GM12878 (cell line): ENCODE measurements at regions not wholly inside any gene's neighbourhood (a gene's known extent, or its start where the extent isn't known, plus 50 kb on each side); places are given as distances from the start of the nearest gene placed in this dataset.

Experiments
- ATAC-seq: fragments of 200-7000 bp; cut with Tn5 transposase; 3 replicates; pipeline ENCODE4 v1.9.1; 2020; ENCODE audit warnings: mild to moderate bottlenecking, moderate library complexity
- BruUV-seq: library from RNA; stranded (reverse); fragments of 400-500 nt; replicated peaks from 2 replicates; lab custom pipeline; 2021; lab: Mats Ljungman, UMichigan
- CTCF ChIA-PET: fragments of 300-600 bp; sonication (Branson Sonifier 250); formaldehyde crosslinking; extraction: SDS; loops from one replicate; lab custom pipeline; 2021; ENCODE audit warnings: inconsistent platforms; lab: Yijun Ruan, JAX
- POLR2A ChIA-PET: fragments of 350-600 bp; formaldehyde crosslinking; extraction: SDS; loops from one replicate; lab custom pipeline; 2021; ENCODE audit warnings: inconsistent platforms; lab: Charles Lee
- RAD21 ChIA-PET: fragments of 300-600 bp; sonication (Branson Sonifier 250); formaldehyde crosslinking; loops from one replicate; lab custom pipeline; 2023; ENCODE audit warnings: antibody characterized with exemption; ENCODE audit not compliant: unreplicated experiment; lab: Charles Lee
- SMC1A ChIA-PET: fragments of 300-600 bp; sonication (Branson Sonifier 250); formaldehyde crosslinking; loops from one replicate; lab custom pipeline; 2023; ENCODE audit not compliant: unreplicated experiment, uncharacterized antibody; lab: Charles Lee
- DNase-seq: peaks from one replicate; pipeline ENCODE4 v3.0.0-alpha.2; 2011; ENCODE audit warnings: low read depth, low spot score
- FAIRE-seq: peaks from 3 replicates; lab custom pipeline; 2011; peaks lifted over from hg19 to GRCh38; lab: Jason Lieb, UNC
- H2AFZ ChIP-seq: 2 replicates; pipeline ENCODE4 v1.6.0; 2011; ENCODE audit warnings: low read depth, low read length, control low read depth; ENCODE audit not compliant: control insufficient read depth
- H3K27ac ChIP-seq: 2 replicates; pipeline ENCODE4 v1.5.1; 2011; ENCODE audit warnings: control low read depth; ENCODE audit not compliant: control insufficient read depth, insufficient read depth
- H3K27me3 ChIP-seq, 2 experiments: replicated peaks in 1 of 2; 2 replicates each; pipeline versions ENCODE4 v1.6.0 to v1.6.1; 2011; ENCODE audit warnings: low read length in 1 of 2; ENCODE audit not compliant: control insufficient read depth in 2 of 2, insufficient read depth in 2 of 2
- H3K36me3 ChIP-seq, 2 experiments: 2 replicates each; pipeline ENCODE4 v1.5.1; 2011; ENCODE audit warnings: low read length in 1 of 2; ENCODE audit not compliant: control insufficient read depth in 2 of 2, insufficient read depth in 2 of 2
- H3K4me1 ChIP-seq: 2 replicates; pipeline ENCODE4 v1.6.1; 2011; ENCODE audit warnings: mild to moderate bottlenecking, low read length, moderate library complexity, mixed read lengths; ENCODE audit not compliant: control insufficient read depth, insufficient read depth
- H3K4me2 ChIP-seq: 2 replicates; pipeline ENCODE4 v1.6.0; 2011; ENCODE audit warnings: control low read depth; ENCODE audit not compliant: control insufficient read depth, insufficient read depth
- H3K4me3 ChIP-seq: fragments of 200-600 bp; sonication (generic); 2 replicates; pipeline ENCODE4 v1.5.1; 2016
- H3K79me2 ChIP-seq: 2 replicates; pipeline ENCODE4 v1.6.0; 2011; ENCODE audit warnings: low read length; ENCODE audit not compliant: control insufficient read depth, insufficient read depth
- H3K9ac ChIP-seq: 2 replicates; pipeline ENCODE4 v1.8.0; 2011; ENCODE audit warnings: low read length, control low read depth, mixed read lengths; ENCODE audit not compliant: control insufficient read depth, insufficient read depth
- H3K9me3 ChIP-seq: replicated peaks from 3 replicates; pipeline ENCODE4 v1.5.1; 2011; ENCODE audit warnings: mild to moderate bottlenecking, low read length; ENCODE audit not compliant: control insufficient read depth, insufficient read depth
- H4K20me1 ChIP-seq: 2 replicates; pipeline ENCODE4 v1.6.0; 2011; ENCODE audit not compliant: control insufficient read depth, insufficient read depth
- IKZF2 ChIP-seq, 2 experiments: fragments of 450-650 bp; IDR thresholded peaks; 2 replicates each; pipeline ENCODE4 v1.6.1; 2017; ENCODE audit warnings: mild to moderate bottlenecking in 2 of 2, moderate library complexity in 2 of 2
- RB1 ChIP-seq: fragments of 450-650 bp; formaldehyde crosslinking; IDR thresholded peaks from 2 replicates; pipeline ENCODE4 v1.6.1; 2017; ENCODE audit warnings: mild to moderate bottlenecking, borderline replicate concordance
- SIX5 ChIP-seq: IDR thresholded peaks from 2 replicates; pipeline ENCODE4 v1.6.1; 2011; ENCODE audit warnings: mild to moderate bottlenecking, low read depth, low read length, moderate library complexity; ENCODE audit not compliant: severe bottlenecking
- WGBS: methylation state at CpG from one replicate; pipeline ENCODE4 v1.1.6; 2016; ENCODE audit warnings: low lambda C conversion rate; ENCODE audit not compliant: insufficient replicate concordance, insufficient coverage; ENCODE audit errors: missing lambda C conversion rate; 5-methylcytosine and 5-hydroxymethylcytosine counted together
- in situ Hi-C: fragments of 300-500 bp; cut with MboI; formaldehyde crosslinking; loops from 9 replicates; pipeline ENCODE4 v1.14.3; 2018; ENCODE audit warnings: mixed read lengths
- intact Hi-C: fragments of 100-400 bp; cut with micrococcal nuclease; formaldehyde crosslinking; loops from one replicate; pipeline ENCODE4 v1.14.2; 2022; ENCODE audit not compliant: unreplicated experiment
- TF ChIP-seq, protein P1 (sequence below): fragments of 150-350 bp; IDR thresholded peaks from 2 replicates; pipeline ENCODE4 v1.6.1; 2014; ENCODE audit warnings: mild to moderate bottlenecking, low read depth, low read length

DNA sequence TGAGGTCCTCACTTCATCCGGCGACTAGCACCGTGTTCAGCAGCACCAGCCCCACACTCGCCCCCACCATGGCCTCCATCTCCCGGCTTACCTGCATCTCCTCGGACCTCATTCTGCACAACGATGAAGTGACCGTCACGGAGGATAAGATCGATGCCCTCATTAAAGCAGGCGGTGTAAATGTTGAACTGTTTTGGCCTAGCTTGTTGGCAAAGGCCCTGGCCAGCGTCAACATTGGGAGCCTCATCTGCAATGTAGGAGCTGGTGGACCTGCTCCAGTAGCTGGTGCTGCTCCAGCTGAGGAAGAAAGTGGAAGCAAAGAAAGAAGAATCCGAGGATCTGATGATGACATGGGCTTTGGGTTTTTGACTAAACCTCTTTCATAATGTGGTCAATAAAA, 70.5 kb upstream of the MYCN start:
- POLR2A ChIA-PET = no interaction called here
- in situ Hi-C loops (no loop called here), intact Hi-C loops (no loop called here)
- Histone ChIP-seq H3K9me3 (no peaks in the 10 kb centered on the region), H3K36me3 (no peaks in the 10 kb centered on the region), H3K9ac (no peak overlapping the region), H3K4me2 (no peak overlapping the region), H3K79me2 (no peaks in the 10 kb centered on the region), H3K4me1 (no peaks in the 10 kb centered on the region), H3K4me3 (no peak overlapping the region), H4K20me1 (no peaks in the 10 kb centered on the region), H3K27ac (no peak overlapping the region), H2AFZ (no peak overlapping the region), H3K27me3 (no peaks in the 10 kb centered on the region)
- FAIRE-seq (no peak), DNase-seq (no peak), ATAC-seq (no peak)
- RAD21 ChIA-PET = no interaction called here
- SMC1A ChIA-PET = no interaction called here
- 49% methylated on average over 13 of the region's 13 CpGs for WGBS
- CTCF ChIA-PET = interaction anchor here (1.2 kb wide), 1 partner anchor 10 kb away, joined by 8 read pairs; no protein-coding TSS in a partner anchor
- no peak for TF ChIP-seq RB1
- TF ChIP-seq, protein P1, sequence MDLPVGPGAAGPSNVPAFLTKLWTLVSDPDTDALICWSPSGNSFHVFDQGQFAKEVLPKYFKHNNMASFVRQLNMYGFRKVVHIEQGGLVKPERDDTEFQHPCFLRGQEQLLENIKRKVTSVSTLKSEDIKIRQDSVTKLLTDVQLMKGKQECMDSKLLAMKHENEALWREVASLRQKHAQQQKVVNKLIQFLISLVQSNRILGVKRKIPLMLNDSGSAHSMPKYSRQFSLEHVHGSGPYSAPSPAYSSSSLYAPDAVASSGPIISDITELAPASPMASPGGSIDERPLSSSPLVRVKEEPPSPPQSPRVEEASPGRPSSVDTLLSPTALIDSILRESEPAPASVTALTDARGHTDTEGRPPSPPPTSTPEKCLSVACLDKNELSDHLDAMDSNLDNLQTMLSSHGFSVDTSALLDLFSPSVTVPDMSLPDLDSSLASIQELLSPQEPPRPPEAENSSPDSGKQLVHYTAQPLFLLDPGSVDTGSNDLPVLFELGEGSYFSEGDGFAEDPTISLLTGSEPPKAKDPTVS = no peak
- BruUV-seq = no TSS peak

- in situ Hi-C loops = no loop called here
- BruUV-seq = no TSS peak
- 46% methylated on average over 5 of the region's 5 CpGs for WGBS
Measured at GRCh38 chr2:15870565-15870964, 69.8 kb upstream of the MYCN start.

More at GRCh38 chr2:15870565-15870964, 69.8 kb upstream of the MYCN start:
- ChIA-PET CTCF (interaction anchor here (0.9 to 1.2 kb wide), 2 partner anchors 10 to 11 kb away, joined by 5 to 8 read pairs; no protein-coding TSS in a partner anchor), SMC1A (no interaction called here), RAD21 (no interaction called here), POLR2A (no interaction called here)
- Histone ChIP-seq H3K4me2 (no peak overlapping the region), H3K36me3 (no peaks in the 10 kb centered on the region), H3K4me1 (no peaks in the 10 kb centered on the region), H3K79me2 (no peaks in the 10 kb centered on the region), H2AFZ (no peak overlapping the region), H3K27ac (no peak overlapping the region), H3K9ac (no peak overlapping the region), H3K9me3 (no peaks in the 10 kb centered on the region), H3K4me3 (no peak overlapping the region), H3K27me3 (no peaks in the 10 kb centered on the region), H4K20me1 (no peaks in the 10 kb centered on the region)
- intact Hi-C loops = no loop called here
- ATAC-seq = no peak
- no peak for FAIRE-seq
- TF ChIP-seq SIX5 = no peak
- no peak for TF ChIP-seq IKZF2 (IDR thresholded peaks at IDR 0.05)
- DNase-seq = no peak
